IPS DF 4.7 (cell line): ENCODE measurements at regions not wholly inside any gene's neighbourhood (a gene's known extent, or its start where the extent isn't known, plus 50 kb on each side); places are given as distances from the start of the nearest gene placed in this dataset.

Experiments
- DNase-seq: peaks from one replicate; pipeline ENCODE4 v3.0.0-alpha.2; 2013; ENCODE audit warnings: low spot score; ENCODE audit errors: extremely low read depth

- no peak for DNase-seq
Measured at GRCh38 chr1:88194542-88194941, 489.5 kb upstream of the PKN2 start.

GRCh38 chr1:88200545-88200944 lies 483.5 kb upstream of the PKN2 start:
- no peak for DNase-seq

- DNase-seq, result no peak
Measured at GRCh38 chr1:88204111-88204510, 480.0 kb upstream of the PKN2 start.

GRCh38 chr1:88204612-88205167 lies 479.4 kb upstream of the PKN2 start:
- no peak for DNase-seq

- DNase-seq, result no peak
Measured at GRCh38 chr1:88208389-88208788, 475.7 kb upstream of the PKN2 start.

- no peak for DNase-seq
Measured at GRCh38 chr1:88210103-88210787, 473.8 kb upstream of the PKN2 start.

GRCh38 chr1:88216441-88216840 lies 467.6 kb upstream of the PKN2 start:
- no peak for DNase-seq

GRCh38 chr1:88217386-88217785 lies 466.7 kb upstream of the PKN2 start:
- no peak for DNase-seq

- DNase-seq, result no peak
Measured at GRCh38 chr1:88219521-88219920, 464.6 kb upstream of the PKN2 start.

- no peak for DNase-seq
Measured at GRCh38 chr1:88221411-88221810, 462.7 kb upstream of the PKN2 start.

- no peak for DNase-seq
Measured at GRCh38 chr1:88224906-88225305, 459.2 kb upstream of the PKN2 start.

- no peak for DNase-seq
Measured at GRCh38 chr1:88228114-88228513, 456.0 kb upstream of the PKN2 start.

- DNase-seq, result no peak
Measured at GRCh38 chr1:88230126-88230525, 453.9 kb upstream of the PKN2 start.

- no peak for DNase-seq
Measured at GRCh38 chr1:88237058-88237457, 447.0 kb upstream of the PKN2 start.

- DNase-seq, result no peak
Measured at GRCh38 chr1:88239205-88239604, 444.9 kb upstream of the PKN2 start.

GRCh38 chr1:88247666-88248065 lies 436.4 kb upstream of the PKN2 start:
- DNase-seq, result no peak

GRCh38 chr1:88250915-88251314 lies 433.2 kb upstream of the PKN2 start:
- no peak for DNase-seq

GRCh38 chr1:88252745-88253144 lies 431.3 kb upstream of the PKN2 start:
- no peak for DNase-seq

- no peak for DNase-seq
Measured at GRCh38 chr1:88265606-88266005, 418.5 kb upstream of the PKN2 start.

- DNase-seq, result no peak
Measured at GRCh38 chr1:88266051-88266450, 418.0 kb upstream of the PKN2 start.

GRCh38 chr1:88272216-88272615 lies 411.9 kb upstream of the PKN2 start:
- no peak for DNase-seq

- no peak for DNase-seq
Measured at GRCh38 chr1:88274431-88274830, 409.6 kb upstream of the PKN2 start.

- DNase-seq, result no peak
Measured at GRCh38 chr1:88275259-88275862, 408.7 kb upstream of the PKN2 start.
